ENCODE measurements at regions not wholly inside any gene's neighbourhood (a gene's known extent, or its start where the extent isn't known, plus 50 kb on each side); places are given as distances from the start of the nearest gene placed in this dataset.

- no peak for DNase-seq
- H3K4me3 Mint-ChIP-seq = no peak overlapping the region
- H3K9me3 Mint-ChIP-seq = no peaks in the 10 kb centered on the region
- peaks cover 13 to 21% of the 10 kb centered on the region in 2 donors for H3K27me3 Mint-ChIP-seq
- H3K27ac Mint-ChIP-seq = no peak overlapping the region
- no peaks in the 10 kb centered on the region for H3K36me3 Mint-ChIP-seq (ENCODE audit: insufficient read depth)
- no peak for ATAC-seq (replicated peaks)
- peaks cover 0 to 1% of the 10 kb centered on the region in 2 donors for H3K4me1 Mint-ChIP-seq (ENCODE audit: low read depth in 2 of 2)
These were observed 75.5 kb upstream of the PUM3 start for GRCh38 chr9:2919347-2919746.

- H3K36me3 Mint-ChIP-seq (ENCODE audit: insufficient read depth) = no peaks in the 10 kb centered on the region
- H3K27me3 Mint-ChIP-seq = peaks cover 24 to 28% of the 10 kb centered on the region in 2 donors
- ATAC-seq (replicated peaks) = no peak
These were observed 72.6 kb upstream of the PUM3 start for GRCh38 chr9:2916382-2916985.

DNA sequence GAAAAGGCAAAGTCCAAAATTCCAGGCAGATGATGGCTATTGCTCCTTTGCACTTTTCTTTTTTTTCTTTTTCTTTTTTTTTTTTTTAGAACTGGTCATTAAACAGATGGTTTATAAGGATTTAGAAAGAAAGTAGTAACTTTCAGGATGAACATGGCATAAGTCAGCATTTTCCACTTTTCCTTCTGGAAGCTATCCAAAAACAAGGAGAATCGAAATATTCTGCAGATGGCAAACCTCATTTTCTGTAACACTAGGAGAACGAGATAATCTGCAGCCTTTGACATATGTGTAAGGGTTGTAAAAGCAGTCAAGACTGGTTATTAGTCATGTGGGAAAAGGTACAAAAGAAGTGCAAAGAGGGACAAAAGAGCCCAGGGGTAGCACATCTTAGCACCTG is 69.1 kb upstream of the PUM3 start:
- H3K9me3 Mint-ChIP-seq = no peaks in the 10 kb centered on the region
- ATAC-seq (replicated peaks) (no peak), DNase-seq (no peak)
- no peaks in the 10 kb centered on the region for H3K4me1 Mint-ChIP-seq (ENCODE audit: low read depth in 2 of 2)
- H3K36me3 Mint-ChIP-seq (ENCODE audit: insufficient read depth) = no peaks in the 10 kb centered on the region
- H3K4me3 Mint-ChIP-seq = no peak overlapping the region
- no peak overlapping the region for H3K27ac Mint-ChIP-seq
- peaks cover 31 to 39% of the 10 kb centered on the region in 2 donors for H3K27me3 Mint-ChIP-seq

More at GRCh38 chr9:2916382-2916985, 72.6 kb upstream of the PUM3 start:
- DNase-seq = no peak
- Mint-ChIP-seq H3K4me1 (ENCODE audit: low read depth in 2 of 2) (peaks cover 0 to 1% of the 10 kb centered on the region in 2 donors), H3K27ac (no peak overlapping the region), H3K4me3 (no peak overlapping the region), H3K9me3 (no peaks in the 10 kb centered on the region)

GRCh38 chr9:2907411-2907810 is 63.5 kb upstream of the PUM3 start:
- DNase-seq = no peak
- no peak overlapping the region for H3K4me3 Mint-ChIP-seq
- no peaks in the 10 kb centered on the region for H3K9me3 Mint-ChIP-seq
- H3K27ac Mint-ChIP-seq = no peak overlapping the region
- no peaks in the 10 kb centered on the region for H3K36me3 Mint-ChIP-seq (ENCODE audit: insufficient read depth)
- H3K27me3 Mint-ChIP-seq = peaks cover 39 to 52% of the 10 kb centered on the region in 2 donors
- ATAC-seq (replicated peaks) = no peak
- no peaks in the 10 kb centered on the region for H3K4me1 Mint-ChIP-seq (ENCODE audit: low read depth in 2 of 2)

- Mint-ChIP-seq H3K27me3 (peaks cover 31 to 34% of the 10 kb centered on the region in 2 donors), H3K9me3 (no peaks in the 10 kb centered on the region), H3K27ac (no peak overlapping the region), H3K36me3 (ENCODE audit: insufficient read depth) (no peaks in the 10 kb centered on the region), H3K4me3 (no peak overlapping the region), H3K4me1 (ENCODE audit: low read depth in 2 of 2) (no peaks in the 10 kb centered on the region)
- ATAC-seq (replicated peaks) (no peak), DNase-seq (no peak)
These were observed 60.5 kb upstream of the PUM3 start for GRCh38 chr9:2904242-2904930.
